HCT116 (cell line): ENCODE measurements at regions not wholly inside any gene's neighbourhood (a gene's known extent, or its start where the extent isn't known, plus 50 kb on each side); places are given as distances from the start of the nearest gene placed in this dataset.

Source experiments
- CEBPB ChIP-seq: IDR thresholded peaks from 2 replicates; pipeline ENCODE4 v1.6.1; 2012; ENCODE audit warnings: low read depth
- EGR1 ChIP-seq: IDR thresholded peaks from 2 replicates; pipeline ENCODE4 v1.6.1; 2012; ENCODE audit warnings: low read depth
- EZH2 ChIP-seq: fragments of 200-600 bp; sonication (generic); IDR thresholded peaks from 2 replicates; pipeline ENCODE4 v1.6.1; 2017; ENCODE audit warnings: antibody characterized with exemption, mixed run types
- EZH2phosphoT487 ChIP-seq: fragments of 200-600 bp; IDR thresholded peaks from 2 replicates; pipeline ENCODE4 v1.6.1; 2018; ENCODE audit warnings: antibody characterized with exemption, borderline replicate concordance
- POLR2A ChIP-seq: IDR thresholded peaks from 2 replicates; pipeline ENCODE4 v1.7.0; 2011; ENCODE audit warnings: borderline replicate concordance; ENCODE audit not compliant: insufficient read depth, insufficient read length; ENCODE audit errors: extremely low read depth
- POLR2AphosphoS5 ChIP-seq: IDR thresholded peaks from 2 replicates; pipeline ENCODE4 v1.6.1; 2011; ENCODE audit warnings: mild to moderate bottlenecking, low read depth, low read length, moderate library complexity
- SP1 ChIP-seq: IDR thresholded peaks from 2 replicates; pipeline ENCODE4 v1.6.1; 2012; ENCODE audit warnings: low read depth
- SRF ChIP-seq: IDR thresholded peaks from 2 replicates; pipeline ENCODE4 v1.6.1; 2012; ENCODE audit warnings: low read depth
- TF ChIP-seq, protein P1 (sequence below), 3 experiments: fragments of 200-600 bp in 1 of 3; sonication (generic) in 1 of 3; IDR thresholded peaks in 2 of 3; conservative IDR thresholded peaks in 1 of 3; 2 replicates each; pipeline ENCODE4 v1.5.1; 2012 to 2017; ENCODE audit warnings: low read depth in 2 of 3, low read length in 2 of 3, antibody characterized with exemption in 1 of 3, borderline replicate concordance in 1 of 3, control low read depth in 1 of 3, mild to moderate bottlenecking in 1 of 3, mixed read lengths in 1 of 3, mixed run types in 1 of 3, moderate library complexity in 1 of 3; ENCODE audit not compliant: insufficient read depth in 1 of 3
- TF ChIP-seq, protein P2 (sequence below): IDR thresholded peaks from 2 replicates; pipeline ENCODE4 v1.6.1; 2012; ENCODE audit warnings: low read depth
- TF ChIP-seq, protein P3 (sequence below): IDR thresholded peaks from 2 replicates; pipeline ENCODE4 v1.6.1; 2012

DNA sequence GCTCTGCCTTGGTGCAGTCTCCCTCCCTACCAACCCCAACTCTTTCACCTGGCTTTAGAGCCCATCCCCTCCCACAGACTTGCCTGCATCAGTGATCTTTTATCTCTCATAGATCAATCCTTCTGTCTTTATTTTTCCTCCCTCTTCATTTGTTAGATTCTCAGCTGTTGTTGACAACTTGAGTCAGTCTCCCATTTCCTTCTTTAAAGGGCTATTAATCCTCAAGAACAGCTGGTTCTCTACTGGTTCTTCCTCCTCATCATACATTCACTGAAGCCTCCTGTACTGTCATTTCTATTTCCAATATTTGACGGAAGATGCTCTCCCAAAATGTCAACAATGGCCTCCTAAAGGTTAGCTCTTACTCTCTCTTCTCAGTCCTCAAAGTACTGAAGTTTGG, 408.2 kb downstream of the TBC1D4 start:
- TF ChIP-seq POLR2A (no peak), POLR2AphosphoS5 (no peak), EZH2phosphoT487 (no peak), SRF (no peak), EZH2 (no peak), CEBPB (no peak), EGR1 (no peak), SP1 (no peak)
- TF ChIP-seq, protein P1, sequence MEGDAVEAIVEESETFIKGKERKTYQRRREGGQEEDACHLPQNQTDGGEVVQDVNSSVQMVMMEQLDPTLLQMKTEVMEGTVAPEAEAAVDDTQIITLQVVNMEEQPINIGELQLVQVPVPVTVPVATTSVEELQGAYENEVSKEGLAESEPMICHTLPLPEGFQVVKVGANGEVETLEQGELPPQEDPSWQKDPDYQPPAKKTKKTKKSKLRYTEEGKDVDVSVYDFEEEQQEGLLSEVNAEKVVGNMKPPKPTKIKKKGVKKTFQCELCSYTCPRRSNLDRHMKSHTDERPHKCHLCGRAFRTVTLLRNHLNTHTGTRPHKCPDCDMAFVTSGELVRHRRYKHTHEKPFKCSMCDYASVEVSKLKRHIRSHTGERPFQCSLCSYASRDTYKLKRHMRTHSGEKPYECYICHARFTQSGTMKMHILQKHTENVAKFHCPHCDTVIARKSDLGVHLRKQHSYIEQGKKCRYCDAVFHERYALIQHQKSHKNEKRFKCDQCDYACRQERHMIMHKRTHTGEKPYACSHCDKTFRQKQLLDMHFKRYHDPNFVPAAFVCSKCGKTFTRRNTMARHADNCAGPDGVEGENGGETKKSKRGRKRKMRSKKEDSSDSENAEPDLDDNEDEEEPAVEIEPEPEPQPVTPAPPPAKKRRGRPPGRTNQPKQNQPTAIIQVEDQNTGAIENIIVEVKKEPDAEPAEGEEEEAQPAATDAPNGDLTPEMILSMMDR (IDR thresholded peaks at IDR 0.05 in 2 of 3, conservative IDR thresholded peaks at IDR 0.05 in 1 of 3; ENCODE audit: borderline replicate concordance in 1 of 3, insufficient read depth in 1 of 3, low read depth in 2 of 3, low read length in 2 of 3), result no peak
- TF ChIP-seq, protein P2, sequence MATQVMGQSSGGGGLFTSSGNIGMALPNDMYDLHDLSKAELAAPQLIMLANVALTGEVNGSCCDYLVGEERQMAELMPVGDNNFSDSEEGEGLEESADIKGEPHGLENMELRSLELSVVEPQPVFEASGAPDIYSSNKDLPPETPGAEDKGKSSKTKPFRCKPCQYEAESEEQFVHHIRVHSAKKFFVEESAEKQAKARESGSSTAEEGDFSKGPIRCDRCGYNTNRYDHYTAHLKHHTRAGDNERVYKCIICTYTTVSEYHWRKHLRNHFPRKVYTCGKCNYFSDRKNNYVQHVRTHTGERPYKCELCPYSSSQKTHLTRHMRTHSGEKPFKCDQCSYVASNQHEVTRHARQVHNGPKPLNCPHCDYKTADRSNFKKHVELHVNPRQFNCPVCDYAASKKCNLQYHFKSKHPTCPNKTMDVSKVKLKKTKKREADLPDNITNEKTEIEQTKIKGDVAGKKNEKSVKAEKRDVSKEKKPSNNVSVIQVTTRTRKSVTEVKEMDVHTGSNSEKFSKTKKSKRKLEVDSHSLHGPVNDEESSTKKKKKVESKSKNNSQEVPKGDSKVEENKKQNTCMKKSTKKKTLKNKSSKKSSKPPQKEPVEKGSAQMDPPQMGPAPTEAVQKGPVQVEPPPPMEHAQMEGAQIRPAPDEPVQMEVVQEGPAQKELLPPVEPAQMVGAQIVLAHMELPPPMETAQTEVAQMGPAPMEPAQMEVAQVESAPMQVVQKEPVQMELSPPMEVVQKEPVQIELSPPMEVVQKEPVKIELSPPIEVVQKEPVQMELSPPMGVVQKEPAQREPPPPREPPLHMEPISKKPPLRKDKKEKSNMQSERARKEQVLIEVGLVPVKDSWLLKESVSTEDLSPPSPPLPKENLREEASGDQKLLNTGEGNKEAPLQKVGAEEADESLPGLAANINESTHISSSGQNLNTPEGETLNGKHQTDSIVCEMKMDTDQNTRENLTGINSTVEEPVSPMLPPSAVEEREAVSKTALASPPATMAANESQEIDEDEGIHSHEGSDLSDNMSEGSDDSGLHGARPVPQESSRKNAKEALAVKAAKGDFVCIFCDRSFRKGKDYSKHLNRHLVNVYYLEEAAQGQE, result no peak
- TF ChIP-seq, protein P3, sequence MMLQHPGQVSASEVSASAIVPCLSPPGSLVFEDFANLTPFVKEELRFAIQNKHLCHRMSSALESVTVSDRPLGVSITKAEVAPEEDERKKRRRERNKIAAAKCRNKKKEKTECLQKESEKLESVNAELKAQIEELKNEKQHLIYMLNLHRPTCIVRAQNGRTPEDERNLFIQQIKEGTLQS, result no peak
